OCI-LY1 (cell line): ENCODE measurements at regions not wholly inside any gene's neighbourhood (a gene's known extent, or its start where the extent isn't known, plus 50 kb on each side); places are given as distances from the start of the nearest gene placed in this dataset.

Experiments used
- H2AFZ ChIP-seq: fragments of 200-600 bp; sonication (generic), shearing (Covaris generic); 2 replicates; pipeline ENCODE4 v1.6.0; 2014; ENCODE audit warnings: antibody characterized with exemption, mild to moderate bottlenecking, low read length
- H3F3A ChIP-seq: fragments of 200-600 bp; sonication (generic), shearing (Covaris generic); 2 replicates; pipeline ENCODE4 v1.6.0; 2014; ENCODE audit warnings: mild to moderate bottlenecking, antibody characterized with exemption, low read length, moderate library complexity; ENCODE audit not compliant: insufficient read depth
- H3K27ac ChIP-seq: fragments of 200-600 bp; sonication (generic); 2 replicates; pipeline ENCODE4 v1.5.1; 2014; ENCODE audit warnings: low read length, mixed run types, mild to moderate bottlenecking, low read depth; ENCODE audit not compliant: poor library complexity, severe bottlenecking
- H3K27me3 ChIP-seq: fragments of 200-600 bp; sonication (generic); 2 replicates; pipeline ENCODE4 v1.6.0; 2014; ENCODE audit warnings: antibody characterized with exemption, mild to moderate bottlenecking, low read length, moderate library complexity; ENCODE audit not compliant: insufficient read depth
- H3K36me3 ChIP-seq: fragments of 200-600 bp; sonication (generic); 2 replicates; pipeline ENCODE4 v1.6.1; 2014; ENCODE audit warnings: mild to moderate bottlenecking, antibody characterized with exemption, low read length, moderate library complexity, mixed read lengths; ENCODE audit not compliant: insufficient read depth
- H3K4me1 ChIP-seq: fragments of 200-600 bp; sonication (generic); 2 replicates; pipeline ENCODE4 v1.5.1; 2014; ENCODE audit warnings: mild to moderate bottlenecking, low read length, moderate library complexity; ENCODE audit not compliant: insufficient read depth, severe bottlenecking
- H3K4me2 ChIP-seq: fragments of 200-600 bp; sonication (generic), shearing (Covaris generic); 2 replicates; pipeline ENCODE4 v1.6.1; 2014; ENCODE audit warnings: low read length
- H3K4me3 ChIP-seq: fragments of 200-600 bp; sonication (generic); 2 replicates; pipeline ENCODE4 v1.5.1; 2014; ENCODE audit warnings: low read length, low read depth, mild to moderate bottlenecking, mixed read lengths; ENCODE audit not compliant: poor library complexity, severe bottlenecking
- H3K79me2 ChIP-seq: fragments of 200-600 bp; shearing (Covaris generic); 2 replicates; pipeline ENCODE4 v1.6.1; 2016; ENCODE audit warnings: mixed run types, low read length, mixed read lengths; ENCODE audit not compliant: insufficient read depth
- H3K9ac ChIP-seq: fragments of 200-600 bp; sonication (generic), shearing (Covaris generic); 2 replicates; pipeline ENCODE4 v1.6.1; 2014; ENCODE audit warnings: mild to moderate bottlenecking, low read length, mixed read lengths
- H3K9me2 ChIP-seq: fragments of 200-600 bp; sonication (generic), shearing (Covaris generic); 2 replicates; pipeline ENCODE4 v1.6.1; 2014; ENCODE audit warnings: low read depth, mild to moderate bottlenecking, low read length, mixed read lengths
- H3K9me3 ChIP-seq: fragments of 200-600 bp; shearing (Covaris generic); 2 replicates; pipeline ENCODE4 v1.6.1; 2014; ENCODE audit warnings: low read length, mixed read lengths
- H4K20me1 ChIP-seq: fragments of 200-600 bp; sonication (generic), shearing (Covaris generic); 2 replicates; pipeline ENCODE4 v1.6.0; 2016; ENCODE audit warnings: mild to moderate bottlenecking, low read length; ENCODE audit not compliant: insufficient read depth
- CTCF ChIP-seq: fragments of 200-600 bp; sonication (generic), shearing (Covaris generic); IDR thresholded peaks from 2 replicates; pipeline ENCODE4 v1.5.1; 2017; ENCODE audit warnings: mild to moderate bottlenecking, antibody characterized with exemption, low read length, moderate library complexity, mixed read lengths
- EZH2 ChIP-seq: fragments of 200-600 bp; sonication (generic), shearing (Covaris generic); IDR thresholded peaks from 2 replicates; pipeline ENCODE4 v1.8.0; 2017; ENCODE audit warnings: borderline replicate concordance, mixed run types, mild to moderate bottlenecking, antibody characterized with exemption, low read length, moderate library complexity, mixed read lengths

GRCh38 chr17:68766640-68767039 is 165.5 kb upstream of the FAM20A start:
- Histone ChIP-seq H3F3A (no peaks in the 10 kb centered on the region), H2AFZ (no peak overlapping the region), H3K27ac (no peak overlapping the region), H3K4me3 (no peak overlapping the region), H3K4me1 (no peaks in the 10 kb centered on the region), H3K79me2 (no peaks in the 10 kb centered on the region), H3K9me3 (no peaks in the 10 kb centered on the region), H3K4me2 (no peak overlapping the region), H3K36me3 (no peaks in the 10 kb centered on the region), H3K9ac (no peak overlapping the region), H3K9me2 (no peaks in the 10 kb centered on the region), H4K20me1 (no peaks in the 10 kb centered on the region), H3K27me3 (no peaks in the 10 kb centered on the region)
- TF ChIP-seq CTCF (no peak), EZH2 (no peak)

GRCh38 chr17:68763562-68763961 is 162.4 kb upstream of the FAM20A start:
- Histone ChIP-seq H3K4me1 (no peaks in the 10 kb centered on the region), H4K20me1 (no peaks in the 10 kb centered on the region), H3K9me2 (no peaks in the 10 kb centered on the region), H3F3A (no peaks in the 10 kb centered on the region), H3K4me2 (no peak overlapping the region), H3K4me3 (no peak overlapping the region), H2AFZ (no peak overlapping the region), H3K36me3 (no peaks in the 10 kb centered on the region), H3K27me3 (no peaks in the 10 kb centered on the region), H3K9ac (no peak overlapping the region), H3K9me3 (no peaks in the 10 kb centered on the region), H3K79me2 (no peaks in the 10 kb centered on the region), H3K27ac (no peak overlapping the region)
- TF ChIP-seq EZH2 (no peak), CTCF (no peak)

- Histone ChIP-seq H3K36me3 (no peaks in the 10 kb centered on the region), H3K27me3 (no peaks in the 10 kb centered on the region), H3K9me3 (no peaks in the 10 kb centered on the region), H3K79me2 (no peaks in the 10 kb centered on the region), H3K4me1 (no peaks in the 10 kb centered on the region), H2AFZ (no peak overlapping the region), H3K9me2 (no peaks in the 10 kb centered on the region), H3K4me2 (no peak overlapping the region), H3F3A (no peaks in the 10 kb centered on the region), H3K9ac (no peak overlapping the region), H4K20me1 (no peaks in the 10 kb centered on the region), H3K4me3 (no peak overlapping the region), H3K27ac (no peak overlapping the region)
- TF ChIP-seq EZH2 (no peak), CTCF (no peak)
Measured at GRCh38 chr17:68762911-68763310, 161.7 kb upstream of the FAM20A start.
